ENCODE measurements at regions not wholly inside any gene's neighbourhood (a gene's known extent, or its start where the extent isn't known, plus 50 kb on each side); places are given as distances from the start of the nearest gene placed in this dataset.

DNA sequence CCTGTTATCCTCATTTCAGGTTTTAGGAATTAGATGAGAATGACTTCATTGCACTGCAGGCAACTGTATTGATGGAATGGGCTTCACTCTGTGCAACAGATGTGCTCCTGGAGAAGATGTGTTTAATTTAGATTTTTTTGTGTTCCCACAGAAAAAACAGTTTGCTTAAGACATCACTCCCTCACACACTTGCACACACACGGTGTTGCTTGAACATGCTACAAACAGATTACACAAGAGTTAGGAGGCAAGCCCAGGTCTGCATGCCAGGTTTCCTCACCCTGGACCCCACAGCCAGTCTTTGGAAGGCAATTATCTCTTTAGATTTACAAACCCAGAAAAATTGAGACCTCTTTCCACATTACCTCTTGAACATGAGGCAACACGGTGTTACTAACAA, 93.7 kb upstream of the KLHL29 start:
- no peak for DNase-seq (ENCODE audit: low spot score)

DNA sequence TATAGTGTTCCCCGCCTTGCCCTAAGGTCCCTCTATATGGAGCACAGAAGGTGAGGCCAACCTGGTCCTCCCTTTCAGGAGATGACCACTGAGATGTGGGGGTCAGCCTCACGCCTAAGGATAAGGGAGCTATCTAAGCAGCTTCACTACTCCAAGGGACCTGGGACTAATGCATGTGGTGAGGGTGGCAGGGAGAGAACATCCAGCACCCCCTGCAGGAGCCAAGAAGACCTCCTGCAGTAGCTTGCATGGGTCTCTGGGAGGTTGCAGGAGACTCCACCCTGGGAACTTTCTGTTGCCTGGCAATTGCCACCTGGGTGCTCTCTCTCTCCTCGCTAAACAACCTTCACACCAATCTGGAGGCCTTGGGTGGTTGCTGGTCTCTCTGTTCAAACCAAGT, 93.0 kb upstream of the KLHL29 start:
- DNase-seq (ENCODE audit: low spot score): no peak

DNA sequence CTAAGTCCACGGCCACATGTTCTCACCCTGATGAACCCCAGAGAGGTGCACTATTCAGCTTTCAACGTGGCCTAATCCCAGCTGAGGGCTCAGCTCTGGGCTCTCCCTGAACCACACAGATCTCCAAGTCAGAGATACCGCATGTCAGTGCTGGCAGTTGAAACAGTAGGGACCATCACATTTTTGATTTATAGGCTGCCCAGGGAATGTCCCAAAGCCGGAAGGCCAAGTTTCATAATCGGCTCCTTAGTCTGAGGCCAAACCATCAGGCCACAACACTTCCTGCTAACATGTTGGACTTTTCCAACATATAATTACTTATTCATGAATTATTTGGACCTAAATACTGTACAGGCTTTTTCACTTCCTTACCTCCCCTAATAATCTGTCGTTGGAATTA, 91.9 kb upstream of the KLHL29 start:
- DNase-seq (ENCODE audit: low spot score): no peak

DNA sequence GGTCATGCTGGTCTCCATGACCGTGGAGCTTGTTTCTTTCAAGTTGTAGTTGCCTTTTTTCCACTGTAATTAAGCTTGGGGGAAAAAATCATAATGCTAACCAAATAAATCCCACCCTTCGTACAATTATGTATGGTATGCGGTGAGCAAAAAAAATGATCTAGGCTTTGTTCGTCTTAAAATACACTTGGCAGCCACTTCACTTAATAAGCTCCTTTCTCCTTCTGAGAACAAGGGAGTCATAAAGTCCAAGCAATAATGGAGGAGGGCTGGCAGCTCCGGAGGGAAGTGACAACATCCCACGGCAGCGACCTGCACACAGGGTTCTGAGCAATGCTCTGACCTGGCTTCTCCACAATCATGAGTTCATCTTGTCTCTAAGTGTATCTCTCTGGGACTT, 91.2 kb upstream of the KLHL29 start:
- no peak for DNase-seq (ENCODE audit: low spot score)

DNA sequence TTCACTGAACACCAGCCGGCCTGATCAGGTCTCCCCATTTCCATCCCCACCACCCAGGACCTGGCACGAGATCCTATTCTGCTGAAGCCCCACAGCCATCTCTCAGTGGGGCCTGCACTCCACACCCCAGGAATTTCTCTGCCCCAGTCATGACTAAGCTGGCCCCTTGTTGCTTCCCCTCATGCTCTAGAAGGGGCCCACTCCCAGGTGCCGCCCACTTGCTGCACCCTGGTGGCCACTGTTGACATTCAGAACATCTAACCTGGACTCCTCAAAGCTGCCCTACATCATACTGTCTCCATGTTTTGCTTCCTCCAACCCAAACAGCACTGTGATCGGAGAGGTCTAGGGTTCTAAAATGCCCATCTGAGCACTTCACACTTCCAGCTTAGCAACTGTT, 90.7 kb upstream of the KLHL29 start:
- no peak for DNase-seq (ENCODE audit: low spot score)

DNA sequence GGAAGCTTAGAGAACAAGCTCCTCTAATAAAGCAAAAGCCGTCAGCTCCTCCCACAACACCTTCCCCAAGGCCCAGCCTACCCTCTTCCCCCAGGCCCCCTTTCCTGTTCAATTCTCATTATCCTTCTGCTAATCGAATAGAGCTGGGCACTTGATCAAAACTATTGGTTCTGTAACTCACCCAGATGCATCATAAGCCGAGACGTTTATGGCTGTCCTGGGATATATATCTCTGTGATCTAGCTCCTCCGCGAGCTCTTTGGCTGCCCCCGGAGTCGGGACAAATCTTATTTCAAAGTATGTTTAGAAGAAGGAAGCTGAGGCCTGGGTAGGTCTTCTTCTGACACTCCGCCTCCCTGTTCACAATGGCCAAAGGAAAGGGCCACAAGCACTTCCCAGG, 88.3 kb upstream of the KLHL29 start:
- no peak for DNase-seq (ENCODE audit: low spot score)

DNA sequence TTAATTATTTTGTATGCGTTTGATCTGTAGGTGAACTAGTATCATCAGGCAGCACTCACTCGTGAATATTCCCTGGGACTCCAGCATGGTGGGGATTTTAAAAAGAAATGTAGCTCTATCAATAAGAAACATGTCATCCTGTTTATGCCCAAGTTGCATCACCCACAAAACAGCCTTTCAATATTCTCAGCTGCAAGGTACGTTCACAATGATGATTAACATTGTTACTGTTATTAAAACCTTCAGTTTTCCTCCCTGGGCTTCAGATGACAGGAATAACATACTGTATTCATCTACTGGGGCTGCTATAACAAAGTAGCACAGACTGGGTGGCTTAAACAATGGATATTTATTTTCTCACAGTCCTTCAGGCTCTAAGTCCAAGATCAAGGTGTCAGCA, 87.9 kb upstream of the KLHL29 start:
- DNase-seq (ENCODE audit: low spot score): no peak

DNA sequence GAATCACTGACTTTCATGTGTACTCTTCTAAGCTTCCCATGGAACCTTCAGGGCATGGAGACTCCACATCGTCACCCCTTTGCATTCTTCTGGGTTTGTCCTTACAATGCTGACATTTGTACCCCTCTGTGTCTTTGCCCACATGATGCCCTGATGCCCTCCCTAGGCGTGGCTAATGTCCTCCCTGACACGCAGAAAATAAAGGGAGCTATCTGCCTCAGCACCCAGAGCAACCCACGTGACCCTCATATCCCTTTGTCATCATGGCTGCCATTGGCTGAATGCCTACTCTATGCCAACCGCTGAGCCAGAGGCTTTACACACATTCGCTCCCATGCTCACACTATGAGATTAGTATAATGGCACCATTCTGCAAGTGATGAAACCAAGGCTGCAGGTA, 86.4 kb upstream of the KLHL29 start:
- DNase-seq (ENCODE audit: low spot score): no peak

DNA sequence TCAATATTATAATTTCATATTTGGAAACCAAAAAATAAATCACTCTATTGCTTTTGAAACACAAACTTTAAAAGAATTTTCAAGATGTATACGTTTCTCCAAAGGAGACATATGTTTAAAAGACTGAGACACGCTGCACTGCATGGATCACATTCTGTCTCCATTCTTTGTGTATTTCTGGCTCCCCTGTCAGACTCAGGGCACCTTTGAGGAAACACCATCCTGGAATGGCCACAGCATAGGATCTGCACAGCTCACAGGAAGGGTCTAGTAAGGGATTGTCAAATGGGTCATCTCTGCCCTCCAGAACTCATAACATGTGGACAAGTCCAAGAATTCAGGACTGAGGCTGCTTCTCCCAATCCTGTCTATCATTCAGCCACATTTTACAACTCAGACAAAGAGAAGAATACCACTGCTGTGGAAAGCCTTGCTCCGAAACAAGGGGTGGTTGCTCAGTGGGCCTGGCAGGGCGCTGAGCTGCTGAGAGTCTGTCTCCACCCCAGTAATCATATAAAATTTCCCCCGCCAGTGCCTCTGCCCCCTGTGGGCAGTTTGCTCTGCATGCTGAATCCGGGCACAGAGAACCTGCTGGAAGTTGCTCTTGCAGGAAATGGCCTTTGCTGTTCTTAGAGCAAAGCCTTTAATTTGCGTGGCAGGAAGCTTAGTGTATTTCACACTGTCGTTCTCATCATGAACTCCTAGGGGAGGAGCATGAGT, 85.3 kb upstream of the KLHL29 start:
- DNase-seq (ENCODE audit: low spot score): no peak

DNA sequence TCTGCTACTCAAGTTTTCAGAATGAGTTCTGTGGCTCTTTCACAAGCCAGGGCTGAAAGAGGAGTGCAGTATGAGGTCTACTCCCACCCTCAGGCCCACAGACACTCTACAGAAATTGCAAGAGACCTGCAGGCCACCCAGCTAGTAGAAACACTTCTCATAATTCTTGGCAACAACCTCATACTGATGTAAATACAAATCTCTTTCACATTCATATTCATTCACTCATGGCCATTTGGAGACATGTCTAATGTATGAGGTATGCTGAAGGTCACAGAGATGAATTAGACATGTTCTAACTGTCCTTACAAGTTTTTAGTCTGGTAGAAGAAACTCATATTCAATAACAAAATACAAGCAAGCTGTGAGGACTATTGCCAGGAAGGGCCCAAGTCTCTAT, 83.8 kb upstream of the KLHL29 start:
- no peak for DNase-seq (ENCODE audit: low spot score)

DNA sequence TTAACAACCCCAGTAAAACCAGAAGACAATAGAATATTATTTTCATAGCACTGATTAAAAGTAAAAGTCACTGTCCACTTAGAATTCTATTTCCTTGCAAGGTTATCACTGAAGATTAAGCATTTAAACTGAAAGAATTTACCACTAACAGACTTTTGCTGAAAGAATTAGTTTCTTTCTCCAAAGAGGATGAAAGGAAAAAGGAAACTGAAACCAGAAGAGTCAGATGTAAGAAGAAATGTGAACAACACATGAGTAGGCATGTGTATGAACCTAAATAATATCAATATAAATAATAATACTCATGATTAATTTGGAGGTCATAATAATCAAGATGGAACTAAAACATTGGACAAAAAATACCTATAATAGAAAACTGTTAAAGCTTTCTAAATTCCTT, 82.4 kb upstream of the KLHL29 start:
- no peak for DNase-seq (ENCODE audit: low spot score)

DNA sequence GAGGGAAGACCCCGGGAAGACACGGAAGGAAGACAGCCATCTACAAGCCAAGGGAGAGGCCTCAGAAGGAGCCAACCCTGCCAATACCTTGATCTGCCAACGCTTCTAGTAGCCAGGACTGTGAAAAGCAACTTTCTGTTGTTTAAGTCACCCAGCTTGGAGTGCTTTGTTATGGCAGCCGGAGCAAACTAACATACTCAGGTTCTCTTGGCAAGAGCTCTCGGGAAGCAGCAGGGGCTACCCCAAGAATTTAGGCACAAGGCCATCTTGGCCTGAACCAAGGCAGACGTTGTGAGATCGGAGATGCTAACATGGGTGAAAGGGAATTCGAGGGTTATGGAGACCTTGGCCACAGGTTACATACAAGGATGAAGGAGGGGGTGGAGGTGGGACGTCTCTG, 78.6 kb upstream of the KLHL29 start:
- DNase-seq (ENCODE audit: low spot score): no peak

DNA sequence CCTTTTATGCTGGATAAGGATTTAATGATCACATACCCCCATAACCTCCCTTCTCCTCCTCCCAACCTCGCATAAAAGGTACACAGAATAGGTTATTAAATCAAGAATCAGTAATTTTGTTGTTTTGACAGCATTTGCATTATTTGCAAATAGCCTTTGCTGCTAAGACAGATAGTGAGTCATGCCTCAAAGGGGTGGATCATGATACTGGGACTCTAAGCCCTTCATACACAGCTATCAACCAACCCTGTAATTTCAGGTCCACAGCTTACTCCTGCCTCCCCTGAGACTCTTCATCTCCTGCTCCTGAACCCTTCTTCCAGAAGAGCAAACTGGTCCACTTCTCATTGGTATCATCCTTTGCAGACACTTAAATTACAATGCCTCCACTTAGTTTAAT, 73.8 kb upstream of the KLHL29 start:
- DNase-seq (ENCODE audit: low spot score): no peak

DNA sequence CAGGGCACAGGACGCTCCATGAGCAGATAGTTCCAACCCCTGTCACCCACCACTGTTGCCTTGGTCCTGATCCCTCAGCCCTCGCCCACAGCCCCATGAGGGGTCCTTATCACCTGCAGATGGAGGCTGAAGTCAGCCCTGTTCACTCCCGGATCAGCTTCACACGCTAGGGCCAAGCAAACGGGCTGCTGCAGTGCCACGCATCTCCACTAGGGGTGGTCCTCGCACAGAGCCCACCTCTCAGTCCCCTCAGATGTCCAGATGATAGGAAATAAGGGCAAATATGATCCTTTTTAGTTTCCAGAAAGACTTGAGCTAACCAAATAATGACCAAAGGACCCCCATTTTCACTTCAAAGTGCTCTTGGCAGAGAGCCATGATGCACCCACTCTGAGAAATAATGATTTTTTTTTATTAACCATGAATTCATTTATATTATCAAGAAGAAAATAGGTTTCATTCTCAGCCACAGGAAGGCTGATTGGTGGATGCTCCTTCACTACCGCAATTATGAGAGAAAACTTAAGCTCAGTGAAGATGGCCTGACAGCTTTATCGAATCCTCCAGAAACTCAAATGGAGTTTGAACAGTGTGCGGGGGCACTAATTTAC, 71.9 kb upstream of the KLHL29 start:
- peak; percentile 5 for DNase-seq (ENCODE audit: low spot score)

DNA sequence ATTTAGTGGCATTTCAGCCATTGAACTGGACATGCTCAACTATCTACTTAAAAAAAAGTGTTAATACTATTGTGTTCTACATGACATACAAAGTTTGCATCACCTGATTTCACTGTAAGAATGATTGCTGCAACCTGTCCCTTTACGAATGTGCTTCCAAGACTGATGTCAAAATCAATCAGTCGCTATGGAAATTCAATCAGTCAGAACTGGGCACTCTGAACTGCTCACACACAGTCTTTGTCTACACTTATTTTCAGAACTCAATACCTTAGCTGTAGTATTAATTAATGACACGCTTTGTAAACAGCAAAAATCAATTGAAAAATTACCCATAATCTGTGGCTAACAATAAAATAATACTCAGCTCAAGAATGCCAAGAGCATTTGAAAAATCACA, 70.3 kb upstream of the KLHL29 start:
- no peak for DNase-seq (ENCODE audit: low spot score)

DNA sequence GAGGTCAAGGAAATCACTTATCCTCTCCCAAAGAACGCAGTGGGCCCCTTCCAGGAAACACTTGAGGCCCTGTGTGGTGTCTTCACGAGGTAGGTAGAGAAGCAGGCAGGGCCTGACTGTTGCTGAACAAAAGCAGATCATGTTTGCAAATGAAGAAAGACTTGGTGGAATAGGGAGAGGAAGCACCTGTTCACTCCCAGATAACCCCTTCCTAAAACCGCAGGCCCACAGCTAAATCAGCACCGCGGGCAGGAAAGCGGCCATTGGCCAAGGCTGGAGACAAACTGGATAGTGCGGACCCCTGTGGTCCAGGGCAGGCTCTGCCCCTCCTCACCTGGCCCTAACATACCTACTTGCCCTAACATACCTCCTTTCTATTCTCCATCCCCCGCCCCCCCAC, 64.9 kb upstream of the KLHL29 start:
- DNase-seq (ENCODE audit: low spot score): no peak

DNA sequence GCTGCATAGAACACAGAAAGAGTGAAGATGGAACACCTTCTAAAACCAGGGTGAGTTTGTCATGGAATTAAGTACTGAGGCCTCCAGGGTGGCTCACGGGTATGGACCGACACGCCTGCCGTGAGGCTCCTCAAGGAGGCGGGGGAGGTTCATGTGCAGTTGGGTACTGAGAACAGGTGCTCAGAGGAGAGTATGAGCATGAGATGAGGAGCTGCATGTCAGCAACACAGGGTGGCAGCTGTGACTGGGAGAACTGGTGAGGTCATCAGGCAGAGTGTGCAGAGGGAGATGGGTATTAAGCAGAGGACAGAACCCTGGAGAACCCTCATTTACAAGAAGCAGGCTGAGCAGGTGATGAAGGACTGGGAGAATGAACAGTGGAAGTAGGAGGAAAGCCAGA, 63.2 kb upstream of the KLHL29 start:
- DNase-seq (ENCODE audit: low spot score): no peak

DNA sequence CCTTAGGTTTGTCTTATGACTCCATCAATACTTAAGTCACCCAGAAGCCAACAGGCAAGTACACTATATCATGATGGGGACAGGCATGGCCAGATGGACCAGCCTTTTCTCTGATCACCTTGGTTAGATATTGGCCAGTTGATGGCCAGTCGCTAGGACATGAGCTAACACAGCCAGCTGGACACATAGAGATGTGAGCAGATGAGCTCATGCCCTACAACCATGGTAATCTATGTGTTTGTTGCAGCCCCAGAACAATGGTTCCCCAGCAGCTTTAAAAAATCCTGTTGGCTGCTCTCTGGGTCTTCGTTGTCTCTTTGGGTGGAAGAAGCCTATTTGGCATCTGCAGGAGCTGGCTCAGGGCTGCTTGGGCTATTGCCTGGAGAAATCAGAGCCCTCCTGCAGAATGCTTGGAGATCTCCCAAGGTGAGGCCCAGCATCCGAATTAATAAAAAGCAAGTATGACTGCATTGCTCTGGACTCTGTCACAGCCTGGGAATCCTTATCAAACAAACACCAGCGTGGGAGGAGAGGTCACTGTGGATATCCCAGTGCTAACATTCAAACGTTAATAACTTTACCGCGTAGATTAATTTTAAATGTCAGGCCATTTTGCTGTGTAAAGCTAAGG, 62.3 kb upstream of the KLHL29 start:
- DNase-seq (ENCODE audit: low spot score): no peak

DNA sequence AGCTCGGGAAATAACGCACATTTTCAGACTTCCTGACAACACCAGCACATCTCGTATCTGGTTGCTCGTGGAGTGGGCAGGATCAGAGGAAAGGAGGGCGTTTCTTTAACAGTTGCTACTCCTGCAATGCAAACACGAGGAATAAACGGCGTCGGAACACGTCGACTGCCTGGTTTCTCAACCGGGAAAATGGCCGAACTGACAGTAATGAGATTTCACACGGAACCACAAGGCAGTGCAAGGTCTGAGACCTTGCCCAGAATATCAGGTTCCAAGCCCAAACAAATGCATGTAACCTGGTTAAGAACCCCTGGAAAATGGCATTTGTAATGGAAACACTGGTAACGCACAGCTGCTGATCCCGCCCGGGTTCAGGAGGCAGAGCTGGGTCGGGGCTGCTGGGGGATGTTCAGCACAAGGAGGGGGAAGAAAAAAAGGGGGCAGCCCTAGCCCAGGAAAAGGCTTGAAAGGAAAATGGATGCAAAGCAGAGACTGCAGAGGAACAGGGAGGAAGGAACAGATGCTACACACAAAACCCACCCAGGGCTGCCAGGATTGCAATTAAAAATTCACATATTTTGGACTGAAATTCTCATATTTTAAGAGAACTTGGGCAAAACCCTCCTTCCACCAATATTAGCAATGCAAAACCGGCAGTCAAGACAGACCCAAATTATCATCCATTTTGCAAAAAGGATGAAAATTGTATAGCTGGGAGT, 61.6 kb upstream of the KLHL29 start:
- DNase-seq (ENCODE audit: low spot score): no peak

DNA sequence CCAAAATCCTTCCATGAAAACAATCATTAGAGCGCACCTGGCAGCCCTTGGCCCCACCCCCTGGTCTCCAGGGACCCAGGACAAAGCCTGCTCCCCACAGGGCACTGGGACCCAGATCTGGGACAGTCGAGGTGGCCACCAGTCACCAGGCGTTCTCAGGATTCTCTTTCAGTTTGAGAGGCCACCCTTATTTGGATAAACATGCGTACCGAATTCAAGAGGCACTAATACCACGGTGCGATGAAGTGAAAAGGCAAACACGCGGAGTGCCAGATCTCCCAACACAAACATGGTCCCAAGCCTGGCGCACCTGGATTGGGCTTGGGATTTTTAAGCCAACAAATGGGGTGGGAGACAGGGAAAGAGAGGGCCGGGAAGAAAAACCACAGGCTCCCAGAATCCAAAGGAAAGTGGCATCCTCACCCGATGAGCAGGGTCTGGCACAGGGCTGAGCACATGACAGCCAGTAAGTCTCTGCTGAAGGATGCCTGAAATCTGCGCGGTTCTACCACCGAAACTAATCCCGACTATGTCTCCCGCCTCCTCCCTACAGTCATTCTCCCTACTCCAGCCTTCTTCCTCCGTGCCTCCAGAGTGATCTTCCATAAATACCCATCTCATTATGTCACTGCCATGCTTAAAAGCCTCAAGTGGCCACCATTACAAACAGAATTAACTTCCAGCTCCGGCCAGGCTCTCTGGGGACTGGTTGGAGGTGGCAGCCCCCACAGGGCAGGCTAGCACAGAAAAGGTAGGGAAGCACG, 60.9 kb upstream of the KLHL29 start:
- DNase-seq (ENCODE audit: low spot score): no peak

DNA sequence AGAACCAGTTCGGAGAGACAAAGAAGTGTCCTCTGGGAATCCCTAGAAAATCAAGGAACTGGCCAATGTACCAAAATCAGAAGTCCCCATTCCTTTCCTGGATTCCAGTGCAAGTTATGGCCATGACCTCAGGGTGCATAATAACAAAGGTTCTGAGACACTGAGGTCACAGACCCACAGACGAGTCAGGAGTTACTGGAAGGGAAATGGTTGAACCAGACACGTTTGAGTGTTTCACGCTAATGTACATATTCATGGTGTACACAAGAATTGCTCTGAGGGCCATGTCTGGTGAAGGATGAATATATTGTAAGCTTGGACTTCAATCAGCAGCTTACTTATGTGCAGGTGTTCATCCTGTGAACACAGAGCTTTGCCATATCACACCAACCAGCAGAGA, 58.6 kb upstream of the KLHL29 start:
- no peak for DNase-seq (ENCODE audit: low spot score)

DNA sequence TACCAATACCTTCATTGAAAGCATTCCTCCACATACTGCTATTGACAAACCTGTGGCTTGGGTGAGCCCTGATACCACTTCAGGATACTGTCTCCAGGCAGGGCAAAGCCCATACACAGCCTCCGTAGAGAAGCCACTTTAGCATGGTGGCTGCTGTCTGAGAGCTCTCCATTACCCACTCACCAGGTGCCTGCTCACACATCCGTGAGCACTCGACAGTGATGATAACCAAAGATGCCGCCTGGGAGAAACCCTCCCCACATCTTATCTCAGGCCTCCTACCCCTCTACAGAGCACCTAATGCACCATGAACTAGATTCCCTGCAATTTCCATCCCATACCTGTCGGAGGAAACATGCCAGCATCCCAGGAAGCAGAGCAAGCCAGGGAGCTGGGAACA, 57.6 kb upstream of the KLHL29 start:
- DNase-seq (ENCODE audit: low spot score): no peak
